ENCODE measurements at regions not wholly inside any gene's neighbourhood (a gene's known extent, or its start where the extent isn't known, plus 50 kb on each side); places are given as distances from the start of the nearest gene placed in this dataset.

DNA sequence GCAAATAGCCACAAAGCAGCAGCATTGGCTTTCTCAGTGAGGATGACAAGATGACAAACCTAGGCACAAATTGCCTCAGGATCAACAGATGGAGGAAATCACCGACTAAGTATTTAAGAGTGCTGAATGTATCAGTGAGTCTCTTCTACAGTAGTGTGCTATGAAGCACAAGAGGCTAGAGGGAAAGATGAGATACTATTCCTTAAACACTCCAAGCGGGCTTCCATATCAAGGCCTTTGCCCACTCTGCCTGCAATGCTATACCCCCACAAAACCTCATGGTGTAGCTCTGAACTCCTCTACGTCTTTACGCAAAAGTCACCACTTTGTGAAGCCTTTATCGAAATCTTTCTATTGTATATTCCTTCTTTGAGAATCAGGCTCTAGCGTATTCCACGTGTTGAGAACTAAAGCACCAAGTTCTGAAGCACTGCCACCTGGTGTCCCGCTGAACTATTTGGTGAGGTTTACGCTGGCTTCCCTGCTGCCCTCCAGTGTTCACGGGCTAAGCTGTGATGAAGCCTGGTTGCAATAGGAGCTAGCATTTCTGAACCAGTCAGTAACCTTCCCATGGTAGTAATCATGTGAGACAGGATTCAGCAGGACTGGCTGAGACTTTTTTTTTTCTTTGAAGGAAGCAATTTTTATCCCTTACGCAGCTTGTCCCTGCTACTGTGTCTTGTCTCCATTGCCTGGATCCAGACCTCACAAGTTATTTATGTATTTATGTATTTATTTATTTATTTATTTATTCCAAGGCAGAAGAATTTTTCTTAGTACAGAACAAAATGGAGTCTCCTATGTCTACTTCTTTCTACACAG lies 426.5 kb upstream of the OR4E1 start:
- peak; percentile 100 for ATAC-seq
- TF ChIP-seq CREB5 (CRISPR knock-in tag; IDR thresholded peaks at IDR 0.05; ENCODE audit: low read depth) = no peak
- no peak for TF ChIP-seq ZFP30 (CRISPR knock-in tag; IDR thresholded peaks at IDR 0.05)
- TF ChIP-seq, protein P1, sequence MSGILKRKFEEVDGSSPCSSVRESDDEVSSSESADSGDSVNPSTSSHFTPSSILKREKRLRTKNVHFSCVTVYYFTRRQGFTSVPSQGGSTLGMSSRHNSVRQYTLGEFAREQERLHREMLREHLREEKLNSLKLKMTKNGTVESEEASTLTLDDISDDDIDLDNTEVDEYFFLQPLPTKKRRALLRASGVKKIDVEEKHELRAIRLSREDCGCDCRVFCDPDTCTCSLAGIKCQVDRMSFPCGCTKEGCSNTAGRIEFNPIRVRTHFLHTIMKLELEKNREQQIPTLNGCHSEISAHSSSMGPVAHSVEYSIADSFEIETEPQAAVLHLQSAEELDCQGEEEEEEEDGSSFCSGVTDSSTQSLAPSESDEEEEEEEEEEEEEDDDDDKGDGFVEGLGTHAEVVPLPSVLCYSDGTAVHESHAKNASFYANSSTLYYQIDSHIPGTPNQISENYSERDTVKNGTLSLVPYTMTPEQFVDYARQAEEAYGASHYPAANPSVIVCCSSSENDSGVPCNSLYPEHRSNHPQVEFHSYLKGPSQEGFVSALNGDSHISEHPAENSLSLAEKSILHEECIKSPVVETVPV (CRISPR knock-in tag; IDR thresholded peaks at IDR 0.05) = no peak
- no peak for TF ChIP-seq RARB (CRISPR knock-in tag; IDR thresholded peaks at IDR 0.05)
- no peak for TF ChIP-seq PPARA (CRISPR knock-in tag; IDR thresholded peaks at IDR 0.05; ENCODE audit: borderline replicate concordance)
- TF ChIP-seq ZNF565 (CRISPR knock-in tag; conservative IDR thresholded peaks at IDR 0.05; ENCODE audit: low read depth) = no peak
- no peak for TF ChIP-seq ISL1 (CRISPR knock-in tag; IDR thresholded peaks at IDR 0.05)
- TF ChIP-seq, protein P2, sequence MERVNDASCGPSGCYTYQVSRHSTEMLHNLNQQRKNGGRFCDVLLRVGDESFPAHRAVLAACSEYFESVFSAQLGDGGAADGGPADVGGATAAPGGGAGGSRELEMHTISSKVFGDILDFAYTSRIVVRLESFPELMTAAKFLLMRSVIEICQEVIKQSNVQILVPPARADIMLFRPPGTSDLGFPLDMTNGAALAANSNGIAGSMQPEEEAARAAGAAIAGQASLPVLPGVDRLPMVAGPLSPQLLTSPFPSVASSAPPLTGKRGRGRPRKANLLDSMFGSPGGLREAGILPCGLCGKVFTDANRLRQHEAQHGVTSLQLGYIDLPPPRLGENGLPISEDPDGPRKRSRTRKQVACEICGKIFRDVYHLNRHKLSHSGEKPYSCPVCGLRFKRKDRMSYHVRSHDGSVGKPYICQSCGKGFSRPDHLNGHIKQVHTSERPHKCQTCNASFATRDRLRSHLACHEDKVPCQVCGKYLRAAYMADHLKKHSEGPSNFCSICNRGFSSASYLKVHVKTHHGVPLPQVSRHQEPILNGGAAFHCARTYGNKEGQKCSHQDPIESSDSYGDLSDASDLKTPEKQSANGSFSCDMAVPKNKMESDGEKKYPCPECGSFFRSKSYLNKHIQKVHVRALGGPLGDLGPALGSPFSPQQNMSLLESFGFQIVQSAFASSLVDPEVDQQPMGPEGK (CRISPR knock-in tag; IDR thresholded peaks at IDR 0.05; ENCODE audit: borderline replicate concordance) = no peak

DNA sequence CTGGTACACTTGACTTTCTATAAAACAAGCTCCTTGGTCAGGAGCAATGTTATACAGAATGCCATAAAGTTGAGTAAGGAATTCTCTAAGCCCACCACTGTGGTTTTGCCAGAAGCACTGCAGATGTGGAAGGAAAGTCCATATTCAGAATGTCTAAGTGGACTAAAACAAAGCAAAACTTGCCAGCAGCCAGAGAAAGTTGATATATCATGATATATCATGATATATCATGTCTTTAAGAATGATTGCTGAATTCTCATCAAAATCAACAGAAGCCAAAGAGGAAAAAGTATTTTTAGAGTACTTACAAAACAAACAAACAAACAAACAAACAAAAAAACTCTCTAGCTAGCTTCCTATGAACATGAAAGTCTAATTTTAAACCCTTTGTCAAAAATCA lies 424.8 kb upstream of the OR4E1 start:
- TF ChIP-seq ZNF70 (CRISPR knock-in tag; IDR thresholded peaks at IDR 0.05) = no peak
- TF ChIP-seq ZFP30 (CRISPR knock-in tag; IDR thresholded peaks at IDR 0.05) = no peak
- TF ChIP-seq PPARA (CRISPR knock-in tag; IDR thresholded peaks at IDR 0.05; ENCODE audit: borderline replicate concordance) = no peak
- no peak for TF ChIP-seq CREB5 (CRISPR knock-in tag; IDR thresholded peaks at IDR 0.05; ENCODE audit: low read depth)
- TF ChIP-seq, protein P3, sequence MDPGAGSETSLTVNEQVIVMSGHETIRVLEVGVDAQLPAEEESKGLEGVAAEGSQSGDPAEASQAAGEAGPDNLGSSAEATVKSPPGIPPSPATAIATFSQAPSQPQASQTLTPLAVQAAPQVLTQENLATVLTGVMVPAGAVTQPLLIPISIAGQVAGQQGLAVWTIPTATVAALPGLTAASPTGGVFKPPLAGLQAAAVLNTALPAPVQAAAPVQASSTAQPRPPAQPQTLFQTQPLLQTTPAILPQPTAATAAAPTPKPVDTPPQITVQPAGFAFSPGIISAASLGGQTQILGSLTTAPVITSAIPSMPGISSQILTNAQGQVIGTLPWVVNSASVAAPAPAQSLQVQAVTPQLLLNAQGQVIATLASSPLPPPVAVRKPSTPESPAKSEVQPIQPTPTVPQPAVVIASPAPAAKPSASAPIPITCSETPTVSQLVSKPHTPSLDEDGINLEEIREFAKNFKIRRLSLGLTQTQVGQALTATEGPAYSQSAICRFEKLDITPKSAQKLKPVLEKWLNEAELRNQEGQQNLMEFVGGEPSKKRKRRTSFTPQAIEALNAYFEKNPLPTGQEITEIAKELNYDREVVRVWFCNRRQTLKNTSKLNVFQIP (CRISPR knock-in tag; IDR thresholded peaks at IDR 0.05; ENCODE audit: borderline replicate concordance, low read depth) = no peak
- TF ChIP-seq CSDC2 (CRISPR knock-in tag; IDR thresholded peaks at IDR 0.05) = no peak
- no peak for TF ChIP-seq OSR1 (CRISPR knock-in tag; IDR thresholded peaks at IDR 0.05)
- TF ChIP-seq TOX (CRISPR knock-in tag; IDR thresholded peaks at IDR 0.05; ENCODE audit: borderline replicate concordance) = no peak
- TF ChIP-seq ZFP3 (CRISPR knock-in tag; IDR thresholded peaks at IDR 0.05) = no peak
- no peak for TF ChIP-seq GLIS3 (CRISPR knock-in tag; IDR thresholded peaks at IDR 0.05)
- no peak for TF ChIP-seq ZNF565 (CRISPR knock-in tag; conservative IDR thresholded peaks at IDR 0.05; ENCODE audit: low read depth)
- TF ChIP-seq ARNTL (CRISPR knock-in tag; IDR thresholded peaks at IDR 0.05; ENCODE audit: borderline replicate concordance, low read depth) = no peak
- ATAC-seq = no peak

GRCh38 chr14:22097586-22098292 lies 424.1 kb upstream of the OR4E1 start:
- ATAC-seq = no peak
- no peak for TF ChIP-seq BACH2 (CRISPR knock-in tag; IDR thresholded peaks at IDR 0.05; ENCODE audit: borderline replicate concordance)
- no peak for TF ChIP-seq SNAI2 (CRISPR knock-in tag; IDR thresholded peaks at IDR 0.05)
- TF ChIP-seq ZFP3 (CRISPR knock-in tag; IDR thresholded peaks at IDR 0.05) = no peak
- TF ChIP-seq ZNF8 (CRISPR knock-in tag; IDR thresholded peaks at IDR 0.05) = no peak
- no peak for TF ChIP-seq CSDC2 (CRISPR knock-in tag; IDR thresholded peaks at IDR 0.05)
- TF ChIP-seq ESRRG (CRISPR knock-in tag; IDR thresholded peaks at IDR 0.05) = no peak
- TF ChIP-seq TCF4 (CRISPR knock-in tag; IDR thresholded peaks at IDR 0.05; ENCODE audit: borderline replicate concordance) = no peak
- no peak for TF ChIP-seq ZNF70 (CRISPR knock-in tag; IDR thresholded peaks at IDR 0.05)
- TF ChIP-seq ZFP30 (CRISPR knock-in tag; IDR thresholded peaks at IDR 0.05) = no peak
- no peak for TF ChIP-seq PPARA (CRISPR knock-in tag; IDR thresholded peaks at IDR 0.05; ENCODE audit: borderline replicate concordance)
- TF ChIP-seq ZNF565 (CRISPR knock-in tag; conservative IDR thresholded peaks at IDR 0.05; ENCODE audit: low read depth) = no peak
- TF ChIP-seq ZC3H10 (CRISPR knock-in tag; IDR thresholded peaks at IDR 0.05) = no peak
- no peak for TF ChIP-seq RARB (CRISPR knock-in tag; IDR thresholded peaks at IDR 0.05)
- TF ChIP-seq, protein P3 (CRISPR knock-in tag; IDR thresholded peaks at IDR 0.05; ENCODE audit: borderline replicate concordance, low read depth) = no peak
- TF ChIP-seq, protein P2 (CRISPR knock-in tag; IDR thresholded peaks at IDR 0.05; ENCODE audit: borderline replicate concordance) = no peak
- TF ChIP-seq, protein P1 (CRISPR knock-in tag; IDR thresholded peaks at IDR 0.05) = no peak
- no peak for TF ChIP-seq GLIS3 (CRISPR knock-in tag; IDR thresholded peaks at IDR 0.05)
